CD14-positive monocyte (primary cell): ENCODE measurements at regions not wholly inside any gene's neighbourhood (a gene's known extent, or its start where the extent isn't known, plus 50 kb on each side); places are given as distances from the start of the nearest gene placed in this dataset.

ENCODE experiments used
- DNase-seq, 3 donors: peaks; one replicate each; pipeline ENCODE4 v3.0.0-alpha.2; 2011 to 2022
- H2AFZ ChIP-seq: 2 replicates; pipeline ENCODE4 v1.6.0; 2012; ENCODE audit warnings: mild to moderate bottlenecking, low read depth, low read length, inconsistent platforms; ENCODE audit not compliant: insufficient read depth, poor library complexity, severe bottlenecking
- H3K27ac ChIP-seq, 2 donors: 1 replicate in 1 of 2; 2 replicates in 1 of 2; pipeline ENCODE4 v1.5.1; 2012 to 2013; ENCODE audit warnings: low read length in 2 of 2, control low read depth in 1 of 2, inconsistent platforms in 1 of 2, low read depth in 1 of 2, mild to moderate bottlenecking in 1 of 2
- H3K27me3 ChIP-seq, 2 donors: one replicate each; pipeline versions ENCODE4 v1.6.0 to v1.6.1; 2011 to 2013; ENCODE audit warnings: low read length in 2 of 2; ENCODE audit not compliant: control insufficient read depth in 2 of 2, insufficient read depth in 2 of 2
- H3K36me3 ChIP-seq, 2 donors: replicated peaks in 1 of 2; 1 replicate in 1 of 2; 2 replicates in 1 of 2; pipeline versions ENCODE4 v1.5.1 to v1.6.1; 2012 to 2013; ENCODE audit warnings: low read length in 2 of 2, control low read depth in 1 of 2, inconsistent platforms in 1 of 2, mild to moderate bottlenecking in 1 of 2; ENCODE audit not compliant: insufficient read depth in 2 of 2, control insufficient read depth in 1 of 2
- H3K4me1 ChIP-seq, 2 donors: 1 replicate in 1 of 2; 2 replicates in 1 of 2; pipeline versions ENCODE4 v1.5.1 to v1.6.1; 2012 to 2013; ENCODE audit warnings: low read length in 2 of 2, control low read depth in 1 of 2, inconsistent platforms in 1 of 2, mild to moderate bottlenecking in 1 of 2, moderate library complexity in 1 of 2; ENCODE audit not compliant: insufficient read depth in 2 of 2, control insufficient read depth in 1 of 2
- H3K4me2 ChIP-seq: replicated peaks from 2 replicates; pipeline ENCODE3; 2012; ENCODE audit warnings: low read length, moderate library complexity, mild to moderate bottlenecking; ENCODE audit not compliant: poor library complexity, severe bottlenecking; ENCODE audit errors: extremely low read depth
- H3K4me3 ChIP-seq, 3 experiments: fragments of 200-600 bp in 1 of 3; sonication (generic) in 1 of 3; replicated peaks in 1 of 3; 1 replicate in 2 of 3; 2 replicates in 1 of 3; pipeline ENCODE4 v1.5.1; 2011 to 2013; ENCODE audit warnings: low read length in 3 of 3, mild to moderate bottlenecking in 3 of 3, control low read depth in 2 of 3, low read depth in 2 of 3, inconsistent platforms in 1 of 3, moderate library complexity in 1 of 3
- H3K79me2 ChIP-seq: 2 replicates; pipeline ENCODE4 v1.6.0; 2012; ENCODE audit warnings: mild to moderate bottlenecking, control low read depth, inconsistent platforms, low read length, moderate library complexity; ENCODE audit not compliant: insufficient read depth
- H3K9ac ChIP-seq: 2 replicates; pipeline ENCODE4 v1.6.0; 2017; ENCODE audit warnings: low read length, mild to moderate bottlenecking; ENCODE audit not compliant: insufficient read depth, poor library complexity, severe bottlenecking
- H3K9me3 ChIP-seq, 2 donors: replicated peaks in 1 of 2; 1 replicate in 1 of 2; 2 replicates in 1 of 2; pipeline versions ENCODE4 v1.5.1 to v1.6.1; 2012 to 2013; ENCODE audit warnings: low read length in 2 of 2, control low read depth in 1 of 2; ENCODE audit not compliant: control insufficient read depth in 1 of 2, insufficient read depth in 1 of 2
- H4K20me1 ChIP-seq: 2 replicates; pipeline ENCODE4 v1.6.0; 2012; ENCODE audit warnings: mild to moderate bottlenecking, low read length, control low read depth, moderate library complexity; ENCODE audit not compliant: insufficient read depth
- H3K27ac Mint-ChIP-seq, 7 donors: one replicate each; pipeline ENCODE4 v1.8.0; 2020; ENCODE audit warnings: mild to moderate bottlenecking in 7 of 7, mixed read lengths in 7 of 7, moderate library complexity in 6 of 7, inconsistent platforms in 2 of 7
- H3K27me3 Mint-ChIP-seq, 3 donors: one replicate each; pipeline ENCODE4 v1.8.0; 2021 to 2022; ENCODE audit warnings: low read depth in 3 of 3, mild to moderate bottlenecking in 3 of 3, mixed read lengths in 3 of 3, moderate library complexity in 3 of 3, inconsistent platforms in 1 of 3
- H3K36me3 Mint-ChIP-seq, 2 donors: one replicate each; pipeline ENCODE4 v1.8.0; 2020; ENCODE audit warnings: mixed read lengths in 2 of 2, inconsistent platforms in 1 of 2, mild to moderate bottlenecking in 1 of 2
- H3K4me1 Mint-ChIP-seq: one replicate; pipeline ENCODE4 v1.8.0; 2020; ENCODE audit warnings: mild to moderate bottlenecking, mixed read lengths
- H3K4me3 Mint-ChIP-seq, 2 donors: one replicate each; pipeline ENCODE4 v1.8.0; 2020; ENCODE audit warnings: mild to moderate bottlenecking in 2 of 2, mixed read lengths in 2 of 2, moderate library complexity in 1 of 2
- H3K9me3 Mint-ChIP-seq, 7 donors: one replicate each; pipeline ENCODE4 v1.8.0; 2020 to 2022; ENCODE audit warnings: mixed read lengths in 7 of 7, mild to moderate bottlenecking in 6 of 7, moderate library complexity in 6 of 7, inconsistent platforms in 2 of 7
- WGBS: methylation state at CpG from one replicate; pipeline ENCODE4 v1.1.5; 2013; ENCODE audit warnings: missing lambda C conversion rate; ENCODE audit not compliant: insufficient coverage; 5-methylcytosine and 5-hydroxymethylcytosine counted together
- intact Hi-C, 2 donors: fragments of 100-400 bp; cut with micrococcal nuclease; formaldehyde crosslinking; loops; one replicate each; pipeline versions ENCODE4 v1.15.0 to v1.15.1; 2023
- TF ChIP-seq, protein P1 (sequence below): fragments of 200-600 bp; IDR thresholded peaks from one replicate; pipeline ENCODE4 v1.8.0; 2022; ENCODE audit warnings: antibody characterized with exemption, mild to moderate bottlenecking

DNA sequence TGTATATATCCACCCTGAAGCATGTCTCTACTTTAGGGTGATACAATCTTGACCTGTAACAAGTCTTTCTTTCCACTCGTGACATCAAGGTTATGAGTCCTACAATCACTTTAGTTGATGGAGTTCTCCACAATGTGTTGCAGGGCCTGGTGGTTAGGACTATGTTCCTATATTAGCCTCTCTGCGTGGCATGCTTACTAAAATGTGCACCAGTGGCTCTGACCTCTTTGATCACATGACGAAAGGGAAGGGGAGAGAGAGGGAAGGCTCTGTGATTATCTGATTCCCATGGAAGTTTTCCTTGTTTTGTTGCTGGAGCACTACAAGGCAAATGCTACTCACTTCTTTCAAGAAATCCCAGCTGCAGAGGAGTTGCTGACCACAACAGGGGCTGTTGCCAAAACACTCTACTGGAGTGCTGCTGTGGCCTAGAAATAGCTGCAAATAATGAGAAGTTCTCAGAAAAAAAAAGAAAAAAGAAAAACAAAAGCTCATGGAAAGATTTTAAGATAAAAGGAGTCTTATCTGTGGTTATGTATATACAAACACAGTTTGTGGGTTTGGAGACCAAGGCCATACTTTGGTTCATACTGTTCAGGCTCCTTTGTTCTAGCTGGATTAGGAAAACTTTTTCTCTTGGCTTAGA, 272.8 kb upstream of the MMADHC start:
- Mint-ChIP-seq H3K36me3 (no peaks in the 10 kb centered on the region), H3K27me3 (peaks cover 0 to 1% (median 0%) of the 10 kb centered on the region in 3 donors), H3K4me1 (peaks cover 8% of the 10 kb centered on the region), H3K27ac (no peak overlapping the region), H3K4me3 (no peak overlapping the region), H3K9me3 (peaks cover 13 to 33% (median 15%) of the 10 kb centered on the region in 7 donors)
- Histone ChIP-seq H3K4me1 (peaks cover 27 to 33% of the 10 kb centered on the region in 2 donors), H3K36me3 (no peaks in the 10 kb centered on the region), H3K9me3 (peaks cover 21 to 33% of the 10 kb centered on the region in 2 donors), H3K4me3 (no peak overlapping the region), H4K20me1 (no peaks in the 10 kb centered on the region), H3K27ac (no peak overlapping the region), H3K4me2 (no peak overlapping the region), H3K27me3 (no peaks in the 10 kb centered on the region), H3K79me2 (no peaks in the 10 kb centered on the region), H2AFZ (no peak overlapping the region), H3K9ac (no peak overlapping the region)
- TF ChIP-seq, protein P1, sequence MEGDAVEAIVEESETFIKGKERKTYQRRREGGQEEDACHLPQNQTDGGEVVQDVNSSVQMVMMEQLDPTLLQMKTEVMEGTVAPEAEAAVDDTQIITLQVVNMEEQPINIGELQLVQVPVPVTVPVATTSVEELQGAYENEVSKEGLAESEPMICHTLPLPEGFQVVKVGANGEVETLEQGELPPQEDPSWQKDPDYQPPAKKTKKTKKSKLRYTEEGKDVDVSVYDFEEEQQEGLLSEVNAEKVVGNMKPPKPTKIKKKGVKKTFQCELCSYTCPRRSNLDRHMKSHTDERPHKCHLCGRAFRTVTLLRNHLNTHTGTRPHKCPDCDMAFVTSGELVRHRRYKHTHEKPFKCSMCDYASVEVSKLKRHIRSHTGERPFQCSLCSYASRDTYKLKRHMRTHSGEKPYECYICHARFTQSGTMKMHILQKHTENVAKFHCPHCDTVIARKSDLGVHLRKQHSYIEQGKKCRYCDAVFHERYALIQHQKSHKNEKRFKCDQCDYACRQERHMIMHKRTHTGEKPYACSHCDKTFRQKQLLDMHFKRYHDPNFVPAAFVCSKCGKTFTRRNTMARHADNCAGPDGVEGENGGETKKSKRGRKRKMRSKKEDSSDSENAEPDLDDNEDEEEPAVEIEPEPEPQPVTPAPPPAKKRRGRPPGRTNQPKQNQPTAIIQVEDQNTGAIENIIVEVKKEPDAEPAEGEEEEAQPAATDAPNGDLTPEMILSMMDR, result no peak
- WGBS, result 100% methylated on average over 1 of the region's 3 CpGs
- intact Hi-C loops, result no loop called here
- DNase-seq, result no peak

DNA sequence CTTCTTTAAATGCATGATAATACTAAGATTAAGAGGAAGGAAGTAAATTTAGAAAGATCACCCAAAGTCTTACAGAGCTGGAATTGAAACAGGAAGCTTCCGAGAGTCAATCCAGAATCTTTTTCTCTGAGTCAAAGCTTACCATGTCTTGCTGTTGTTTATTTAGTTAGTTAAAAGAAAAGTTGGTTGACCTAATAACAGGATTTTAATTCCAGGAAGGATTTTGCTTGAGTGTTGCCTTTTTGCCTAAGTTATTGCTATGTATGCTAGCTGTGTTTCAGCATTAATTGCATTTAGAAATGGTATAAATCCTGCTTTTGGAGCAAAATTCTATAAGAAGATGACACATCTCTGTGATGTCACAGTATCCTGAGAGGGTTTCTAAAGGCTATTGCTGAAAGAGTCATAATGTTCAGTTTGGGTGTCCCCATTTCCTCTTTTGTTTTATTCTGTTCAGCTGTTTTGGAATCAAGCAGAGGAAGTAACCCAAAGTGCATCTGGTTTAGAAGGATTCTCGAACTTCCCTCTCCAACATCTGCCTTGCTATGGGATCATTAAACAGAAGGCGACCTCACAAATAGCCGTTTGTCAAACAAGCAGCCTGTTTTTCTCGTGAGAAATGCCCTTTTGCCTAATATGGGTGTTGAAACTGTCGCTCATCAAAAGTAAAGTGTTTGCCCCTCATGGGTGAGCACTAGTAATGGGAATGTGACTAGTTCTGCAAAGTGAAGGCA, 271.5 kb upstream of the MMADHC start:
- Histone ChIP-seq H3K4me3 (peak overlapping the region in 1 of 3 experiments; percentile 44), H3K4me2 (peak overlapping the region; percentile 50), H2AFZ (no peak overlapping the region), H3K79me2 (no peaks in the 10 kb centered on the region), H4K20me1 (no peaks in the 10 kb centered on the region), H3K9ac (no peak overlapping the region), H3K9me3 (peaks cover 19 to 33% of the 10 kb centered on the region in 2 donors), H3K4me1 (peaks cover 27 to 33% of the 10 kb centered on the region in 2 donors), H3K27me3 (no peaks in the 10 kb centered on the region), H3K27ac (peak overlapping the region in 1 of 2 donors; percentile 79), H3K36me3 (no peaks in the 10 kb centered on the region)
- Mint-ChIP-seq H3K27ac (peak overlapping the region; percentile 50 to 96 (median 80)), H3K9me3 (peaks cover 8 to 23% (median 13%) of the 10 kb centered on the region in 7 donors), H3K36me3 (no peaks in the 10 kb centered on the region), H3K4me1 (peaks cover 8% of the 10 kb centered on the region), H3K4me3 (peak overlapping the region in 1 of 2 donors; percentile 61), H3K27me3 (peaks cover 0 to 1% (median 0%) of the 10 kb centered on the region in 3 donors)
- 0% methylated on average over 1 of the region's 6 CpGs for WGBS
- intact Hi-C loops, result no loop called here
- TF ChIP-seq, protein P1, result no peak
- DNase-seq, result peak; percentile 40 to 77 (median 49)
